OCI-LY3 (cell line): ENCODE measurements at regions not wholly inside any gene's neighbourhood (a gene's known extent, or its start where the extent isn't known, plus 50 kb on each side); places are given as distances from the start of the nearest gene placed in this dataset.

Experiments
- EZH2phosphoT487 ChIP-seq: fragments of 200-600 bp; shearing (Covaris generic); IDR thresholded peaks from 2 replicates; pipeline ENCODE4 v1.6.1; 2018; ENCODE audit warnings: antibody characterized with exemption, mixed run types, low read depth
- TF ChIP-seq, protein P1 (sequence below): fragments of 200-600, 300-600 bp; sonication (generic); IDR thresholded peaks from 2 replicates; pipeline ENCODE4 v1.5.1; 2014; ENCODE audit warnings: antibody characterized with exemption, low read length, low read depth

DNA sequence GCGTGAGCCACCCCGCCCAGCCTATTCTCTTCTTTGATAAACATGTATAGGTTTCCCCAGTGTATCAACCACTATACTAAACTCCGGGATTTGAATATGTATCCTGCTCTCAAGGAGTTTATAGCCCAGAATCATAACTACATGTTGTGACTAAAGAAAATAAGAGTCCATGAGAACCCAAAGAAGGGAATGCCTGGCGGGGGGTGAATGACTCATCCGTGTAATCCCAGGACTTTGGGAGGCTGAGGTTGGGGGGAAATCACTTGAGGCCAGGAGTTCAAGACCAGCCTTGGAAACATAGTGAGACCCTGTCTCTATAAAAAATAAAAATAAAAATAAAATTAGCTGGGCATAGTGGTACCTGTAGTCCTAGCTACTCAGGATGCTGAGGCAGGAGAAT is 57.2 kb downstream of the SIX6 start:
- TF ChIP-seq, protein P1, sequence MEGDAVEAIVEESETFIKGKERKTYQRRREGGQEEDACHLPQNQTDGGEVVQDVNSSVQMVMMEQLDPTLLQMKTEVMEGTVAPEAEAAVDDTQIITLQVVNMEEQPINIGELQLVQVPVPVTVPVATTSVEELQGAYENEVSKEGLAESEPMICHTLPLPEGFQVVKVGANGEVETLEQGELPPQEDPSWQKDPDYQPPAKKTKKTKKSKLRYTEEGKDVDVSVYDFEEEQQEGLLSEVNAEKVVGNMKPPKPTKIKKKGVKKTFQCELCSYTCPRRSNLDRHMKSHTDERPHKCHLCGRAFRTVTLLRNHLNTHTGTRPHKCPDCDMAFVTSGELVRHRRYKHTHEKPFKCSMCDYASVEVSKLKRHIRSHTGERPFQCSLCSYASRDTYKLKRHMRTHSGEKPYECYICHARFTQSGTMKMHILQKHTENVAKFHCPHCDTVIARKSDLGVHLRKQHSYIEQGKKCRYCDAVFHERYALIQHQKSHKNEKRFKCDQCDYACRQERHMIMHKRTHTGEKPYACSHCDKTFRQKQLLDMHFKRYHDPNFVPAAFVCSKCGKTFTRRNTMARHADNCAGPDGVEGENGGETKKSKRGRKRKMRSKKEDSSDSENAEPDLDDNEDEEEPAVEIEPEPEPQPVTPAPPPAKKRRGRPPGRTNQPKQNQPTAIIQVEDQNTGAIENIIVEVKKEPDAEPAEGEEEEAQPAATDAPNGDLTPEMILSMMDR = no peak
- TF ChIP-seq EZH2phosphoT487 = no peak
